Stimulated activated CD4-positive, alpha-beta T cell treated with anti-CD3 and anti-CD28 coated beads, TNF-alpha, amount 100 ng/mL, for 1 hour (primary cell): ENCODE measurements at regions not wholly inside any gene's neighbourhood (a gene's known extent, or its start where the extent isn't known, plus 50 kb on each side); places are given as distances from the start of the nearest gene placed in this dataset.

ENCODE experiments used
- DNase-seq, 3 donors: peaks; one replicate each; pipeline ENCODE4 v3.0.0-alpha.2; 2020; ENCODE audit warnings: low read depth in 3 of 3, low spot score in 1 of 3

- no peak for DNase-seq
Observed at GRCh38 chr2:41829052-41829451, 218.8 kb upstream of the PKDCC start.

- DNase-seq, result no peak
Observed at GRCh38 chr2:41830600-41830999, 217.2 kb upstream of the PKDCC start.

GRCh38 chr2:41832218-41832617 lies 215.6 kb upstream of the PKDCC start:
- DNase-seq, result no peak

GRCh38 chr2:41835401-41835800 lies 212.4 kb upstream of the PKDCC start:
- no peak for DNase-seq

- no peak for DNase-seq
Observed at GRCh38 chr2:41836948-41837347, 210.9 kb upstream of the PKDCC start.

- DNase-seq, result no peak
Observed at GRCh38 chr2:41837610-41838009, 210.2 kb upstream of the PKDCC start.

GRCh38 chr2:41840702-41841551 lies 206.9 kb upstream of the PKDCC start:
- DNase-seq, result peak; percentile 91 to 96 (median 95)

GRCh38 chr2:41846962-41847361 lies 200.9 kb upstream of the PKDCC start:
- DNase-seq, result no peak

- DNase-seq, result no peak
Observed at GRCh38 chr2:41847744-41848441, 199.9 kb upstream of the PKDCC start.

- no peak for DNase-seq
Observed at GRCh38 chr2:41851554-41851953, 196.3 kb upstream of the PKDCC start.

GRCh38 chr2:41853427-41854191 lies 194.2 kb upstream of the PKDCC start:
- DNase-seq, result no peak

GRCh38 chr2:41854227-41854626 lies 193.6 kb upstream of the PKDCC start:
- DNase-seq, result no peak

GRCh38 chr2:41856946-41857345 lies 190.9 kb upstream of the PKDCC start:
- no peak for DNase-seq

- no peak for DNase-seq
Observed at GRCh38 chr2:41859615-41860514, 188.0 kb upstream of the PKDCC start.

GRCh38 chr2:41863062-41863461 lies 184.8 kb upstream of the PKDCC start:
- DNase-seq, result no peak

- DNase-seq, result no peak
Observed at GRCh38 chr2:41865263-41865662, 182.6 kb upstream of the PKDCC start.

GRCh38 chr2:41867553-41867952 lies 180.3 kb upstream of the PKDCC start:
- no peak for DNase-seq

- DNase-seq, result peak; percentile 17 to 65 (median 38)
Observed at GRCh38 chr2:41869542-41870264, 178.1 kb upstream of the PKDCC start.

- DNase-seq, result no peak
Observed at GRCh38 chr2:41870265-41870585, 177.6 kb upstream of the PKDCC start.

- no peak for DNase-seq
Observed at GRCh38 chr2:41871080-41871479, 176.7 kb upstream of the PKDCC start.
